GM12878 (cell line): ENCODE measurements at regions not wholly inside any gene's neighbourhood (a gene's known extent, or its start where the extent isn't known, plus 50 kb on each side); places are given as distances from the start of the nearest gene placed in this dataset.

Experiments used
- ATAC-seq: fragments of 200-7000 bp; cut with Tn5 transposase; 3 replicates; pipeline ENCODE4 v1.9.1; 2020; ENCODE audit warnings: mild to moderate bottlenecking, moderate library complexity
- BruUV-seq: library from RNA; stranded (reverse); fragments of 400-500 nt; replicated peaks from 2 replicates; lab custom pipeline; 2021; lab: Mats Ljungman, UMichigan
- CTCF ChIA-PET: fragments of 300-600 bp; sonication (Branson Sonifier 250); formaldehyde crosslinking; extraction: SDS; loops from one replicate; lab custom pipeline; 2021; ENCODE audit warnings: inconsistent platforms; lab: Yijun Ruan, JAX
- POLR2A ChIA-PET: fragments of 350-600 bp; formaldehyde crosslinking; extraction: SDS; loops from one replicate; lab custom pipeline; 2021; ENCODE audit warnings: inconsistent platforms; lab: Charles Lee
- RAD21 ChIA-PET: fragments of 300-600 bp; sonication (Branson Sonifier 250); formaldehyde crosslinking; loops from one replicate; lab custom pipeline; 2023; ENCODE audit warnings: antibody characterized with exemption; ENCODE audit not compliant: unreplicated experiment; lab: Charles Lee
- SMC1A ChIA-PET: fragments of 300-600 bp; sonication (Branson Sonifier 250); formaldehyde crosslinking; loops from one replicate; lab custom pipeline; 2023; ENCODE audit not compliant: unreplicated experiment, uncharacterized antibody; lab: Charles Lee
- DNase-seq: peaks from one replicate; pipeline ENCODE4 v3.0.0-alpha.2; 2011; ENCODE audit warnings: low read depth, low spot score
- FAIRE-seq: peaks from 3 replicates; lab custom pipeline; 2011; peaks lifted over from hg19 to GRCh38; lab: Jason Lieb, UNC
- H2AFZ ChIP-seq: 2 replicates; pipeline ENCODE4 v1.6.0; 2011; ENCODE audit warnings: low read depth, low read length, control low read depth; ENCODE audit not compliant: control insufficient read depth
- H3K27ac ChIP-seq: 2 replicates; pipeline ENCODE4 v1.5.1; 2011; ENCODE audit warnings: control low read depth; ENCODE audit not compliant: control insufficient read depth, insufficient read depth
- H3K27me3 ChIP-seq, 2 experiments: replicated peaks in 1 of 2; 2 replicates each; pipeline versions ENCODE4 v1.6.0 to v1.6.1; 2011; ENCODE audit warnings: low read length in 1 of 2; ENCODE audit not compliant: control insufficient read depth in 2 of 2, insufficient read depth in 2 of 2
- H3K36me3 ChIP-seq, 2 experiments: 2 replicates each; pipeline ENCODE4 v1.5.1; 2011; ENCODE audit warnings: low read length in 1 of 2; ENCODE audit not compliant: control insufficient read depth in 2 of 2, insufficient read depth in 2 of 2
- H3K4me1 ChIP-seq: 2 replicates; pipeline ENCODE4 v1.6.1; 2011; ENCODE audit warnings: mild to moderate bottlenecking, low read length, moderate library complexity, mixed read lengths; ENCODE audit not compliant: control insufficient read depth, insufficient read depth
- H3K4me2 ChIP-seq: 2 replicates; pipeline ENCODE4 v1.6.0; 2011; ENCODE audit warnings: control low read depth; ENCODE audit not compliant: control insufficient read depth, insufficient read depth
- H3K4me3 ChIP-seq: fragments of 200-600 bp; sonication (generic); 2 replicates; pipeline ENCODE4 v1.5.1; 2016
- H3K79me2 ChIP-seq: 2 replicates; pipeline ENCODE4 v1.6.0; 2011; ENCODE audit warnings: low read length; ENCODE audit not compliant: control insufficient read depth, insufficient read depth
- H3K9ac ChIP-seq: 2 replicates; pipeline ENCODE4 v1.8.0; 2011; ENCODE audit warnings: low read length, control low read depth, mixed read lengths; ENCODE audit not compliant: control insufficient read depth, insufficient read depth
- H3K9me3 ChIP-seq: replicated peaks from 3 replicates; pipeline ENCODE4 v1.5.1; 2011; ENCODE audit warnings: mild to moderate bottlenecking, low read length; ENCODE audit not compliant: control insufficient read depth, insufficient read depth
- H4K20me1 ChIP-seq: 2 replicates; pipeline ENCODE4 v1.6.0; 2011; ENCODE audit not compliant: control insufficient read depth, insufficient read depth
- ATF7 ChIP-seq: fragments of 450-650 bp; IDR thresholded peaks from 2 replicates; pipeline ENCODE4 v1.6.1; 2016; ENCODE audit warnings: low read depth, mild to moderate bottlenecking
- BCL11A ChIP-seq: IDR thresholded peaks from 2 replicates; pipeline ENCODE4 v1.6.1; 2011; ENCODE audit warnings: low read depth, low read length
- BHLHE40 ChIP-seq, 2 experiments: fragments of 450-650 bp in 1 of 2; IDR thresholded peaks; 2 replicates each; pipeline ENCODE4 v1.6.1; 2011 to 2017; ENCODE audit warnings: low read depth in 2 of 2, borderline replicate concordance in 1 of 2, improper control_type of control experiment in 1 of 2, low read length in 1 of 2, mild to moderate bottlenecking in 1 of 2
- BMI1 ChIP-seq: fragments of 450-650 bp; IDR thresholded peaks from 2 replicates; pipeline ENCODE4 v1.6.1; 2016; ENCODE audit warnings: mild to moderate bottlenecking, moderate library complexity, borderline replicate concordance
- CHD4 ChIP-seq: fragments of 200-600 bp; sonication (generic); IDR thresholded peaks from 2 replicates; pipeline ENCODE4 v1.6.1; 2016; ENCODE audit warnings: mild to moderate bottlenecking
- DPF2 ChIP-seq: fragments of 450-650 bp; IDR thresholded peaks from 2 replicates; pipeline ENCODE4 v1.6.1; 2017; ENCODE audit warnings: mild to moderate bottlenecking
- EP300 ChIP-seq, 2 experiments: fragments of 150-350 bp in 1 of 2; IDR thresholded peaks; 2 replicates each; pipeline ENCODE4 v1.6.1; 2011 to 2012; ENCODE audit warnings: low read depth in 2 of 2, low read length in 2 of 2, borderline replicate concordance in 1 of 2, improper control_type of control experiment in 1 of 2, inconsistent platforms in 1 of 2; ENCODE audit not compliant: control insufficient read depth in 1 of 2
- GATAD2B ChIP-seq: fragments of 450-650 bp; conservative IDR thresholded peaks from 2 replicates; pipeline ENCODE4 v1.6.1; 2017; ENCODE audit warnings: low read depth, mild to moderate bottlenecking, moderate library complexity
- IKZF1 ChIP-seq: fragments of 450-650 bp; conservative IDR thresholded peaks from 2 replicates; pipeline ENCODE4 v1.6.1; 2017; ENCODE audit warnings: antibody characterized with exemption, mild to moderate bottlenecking
- IKZF2 ChIP-seq, 2 experiments: fragments of 450-650 bp; IDR thresholded peaks; 2 replicates each; pipeline ENCODE4 v1.6.1; 2017; ENCODE audit warnings: mild to moderate bottlenecking in 2 of 2, moderate library complexity in 2 of 2
- JUNB ChIP-seq: IDR thresholded peaks from 2 replicates; pipeline ENCODE4 v1.6.1; 2016; ENCODE audit warnings: antibody characterized with exemption, mild to moderate bottlenecking
- MTA2 ChIP-seq: fragments of 450-650 bp; IDR thresholded peaks from 2 replicates; pipeline ENCODE4 v1.6.1; 2016; ENCODE audit warnings: low read depth, mild to moderate bottlenecking, moderate library complexity
- NBN ChIP-seq: fragments of 450-650 bp; IDR thresholded peaks from 2 replicates; pipeline ENCODE4 v1.6.1; 2016
- POLR2A ChIP-seq: IDR thresholded peaks from 2 replicates; pipeline ENCODE4 v1.6.1; 2011; ENCODE audit warnings: low read depth, mild to moderate bottlenecking, low read length
- RAD51 ChIP-seq: fragments of 450-650 bp; IDR thresholded peaks from 2 replicates; pipeline ENCODE4 v1.6.1; 2016; ENCODE audit warnings: moderate library complexity, mild to moderate bottlenecking, inconsistent platforms
- RUNX3 ChIP-seq: IDR thresholded peaks from 2 replicates; pipeline ENCODE4 v1.6.1; 2012; ENCODE audit warnings: low read length, inconsistent platforms
- SPI1 ChIP-seq: IDR thresholded peaks from 2 replicates; pipeline ENCODE4 v1.6.1; 2011; ENCODE audit warnings: low read depth, mild to moderate bottlenecking, low read length, moderate library complexity, borderline replicate concordance; ENCODE audit not compliant: insufficient read depth
- SRF ChIP-seq, 2 experiments: IDR thresholded peaks; 2 replicates each; pipeline ENCODE4 v1.6.1; 2011; ENCODE audit warnings: low read depth in 2 of 2, low read length in 2 of 2, mild to moderate bottlenecking in 1 of 2, moderate library complexity in 1 of 2
- ZNF217 ChIP-seq: fragments of 450-650 bp; IDR thresholded peaks from 2 replicates; pipeline ENCODE4 v1.6.1; 2017; ENCODE audit warnings: antibody characterized with exemption, mild to moderate bottlenecking
- WGBS: methylation state at CpG from one replicate; pipeline ENCODE4 v1.1.6; 2016; ENCODE audit warnings: low lambda C conversion rate; ENCODE audit not compliant: insufficient replicate concordance, insufficient coverage; ENCODE audit errors: missing lambda C conversion rate; 5-methylcytosine and 5-hydroxymethylcytosine counted together
- in situ Hi-C: fragments of 300-500 bp; cut with MboI; formaldehyde crosslinking; loops from 9 replicates; pipeline ENCODE4 v1.14.3; 2018; ENCODE audit warnings: mixed read lengths
- intact Hi-C: fragments of 100-400 bp; cut with micrococcal nuclease; formaldehyde crosslinking; loops from one replicate; pipeline ENCODE4 v1.14.2; 2022; ENCODE audit not compliant: unreplicated experiment
- TF ChIP-seq, protein P1 (sequence below): fragments of 450-650 bp; IDR thresholded peaks from 2 replicates; pipeline ENCODE4 v1.6.1; 2017; ENCODE audit warnings: low read depth, mild to moderate bottlenecking, moderate library complexity
- TF ChIP-seq, protein P2 (sequence below): IDR thresholded peaks from 2 replicates; pipeline ENCODE4 v1.6.1; 2011; ENCODE audit warnings: mild to moderate bottlenecking, low read depth, low read length, moderate library complexity; ENCODE audit not compliant: insufficient replicate concordance

DNA sequence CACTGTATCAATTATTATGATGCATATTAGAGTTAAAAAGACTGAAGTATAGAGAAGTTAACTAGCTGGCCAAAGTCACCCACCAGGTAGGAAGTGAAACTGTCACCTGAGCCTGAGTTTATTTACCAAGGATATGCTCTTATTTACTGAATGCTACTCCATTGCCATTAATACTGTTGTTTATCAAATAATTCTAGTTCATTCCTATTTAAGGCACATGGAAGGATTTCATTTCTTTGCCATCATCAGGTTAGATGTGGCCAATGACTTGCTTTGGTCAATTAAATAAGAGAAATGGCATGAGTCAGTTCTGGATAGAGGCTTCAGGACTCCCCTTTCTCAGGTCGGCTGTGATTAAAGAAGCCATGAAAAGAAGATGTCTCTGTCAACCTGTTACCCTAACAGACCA is 169.6 kb downstream of the KCNJ2 start:
- Histone ChIP-seq H4K20me1 (no peaks in the 10 kb centered on the region), H3K79me2 (no peaks in the 10 kb centered on the region), H3K27me3 (no peaks in the 10 kb centered on the region), H3K4me3 (no peak overlapping the region), H3K4me1 (no peaks in the 10 kb centered on the region), H3K27ac (no peak overlapping the region), H3K9me3 (no peaks in the 10 kb centered on the region), H3K36me3 (no peaks in the 10 kb centered on the region), H3K9ac (no peak overlapping the region), H2AFZ (no peak overlapping the region), H3K4me2 (no peak overlapping the region)
- 0% methylated on average over 1 of the region's 1 CpG for WGBS
- CTCF ChIA-PET: interaction anchor here (1.6 to 2.0 kb wide), 2 partner anchors 9 to 130 kb away, joined by 6 to 8 read pairs; no protein-coding TSS in a partner anchor
- POLR2A ChIA-PET: interaction anchor here (1.4 to 1.8 kb wide), 2 partner anchors 15 to 40 kb away, joined by 4 read pairs; no protein-coding TSS in a partner anchor
- FAIRE-seq (no peak), DNase-seq (no peak), ATAC-seq (peak; percentile 86)
- in situ Hi-C loops: no loop called here
- intact Hi-C loops: no loop called here
- BruUV-seq: no TSS peak
- RAD21 ChIA-PET: interaction anchor here (1.4 to 2.5 kb wide), 6 partner anchors 14 to 170 kb away, joined by 4 to 9 read pairs (median 6); no protein-coding TSS in a partner anchor
- SMC1A ChIA-PET: interaction anchor here (1.0 to 4.0 kb wide), 16 partner anchors 8 to 213 kb away, joined by 3 to 33 read pairs (median 5); no protein-coding TSS in a partner anchor
- peak; percentile 91 for TF ChIP-seq DPF2
- no peak for TF ChIP-seq CHD4
- TF ChIP-seq GATAD2B: 0 out of 2 replicates have a peak, but pooled peaks have one; percentile 25
- TF ChIP-seq ATF7: peak; percentile 37; the same call in 1 of the 2 replicates
- no peak for TF ChIP-seq POLR2A
- 0 out of 2 replicates have a peak, but pooled peaks have one; percentile 3 for TF ChIP-seq RUNX3
- TF ChIP-seq, protein P1, sequence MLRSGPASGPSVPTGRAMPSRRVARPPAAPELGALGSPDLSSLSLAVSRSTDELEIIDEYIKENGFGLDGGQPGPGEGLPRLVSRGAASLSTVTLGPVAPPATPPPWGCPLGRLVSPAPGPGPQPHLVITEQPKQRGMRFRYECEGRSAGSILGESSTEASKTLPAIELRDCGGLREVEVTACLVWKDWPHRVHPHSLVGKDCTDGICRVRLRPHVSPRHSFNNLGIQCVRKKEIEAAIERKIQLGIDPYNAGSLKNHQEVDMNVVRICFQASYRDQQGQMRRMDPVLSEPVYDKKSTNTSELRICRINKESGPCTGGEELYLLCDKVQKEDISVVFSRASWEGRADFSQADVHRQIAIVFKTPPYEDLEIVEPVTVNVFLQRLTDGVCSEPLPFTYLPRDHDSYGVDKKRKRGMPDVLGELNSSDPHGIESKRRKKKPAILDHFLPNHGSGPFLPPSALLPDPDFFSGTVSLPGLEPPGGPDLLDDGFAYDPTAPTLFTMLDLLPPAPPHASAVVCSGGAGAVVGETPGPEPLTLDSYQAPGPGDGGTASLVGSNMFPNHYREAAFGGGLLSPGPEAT: peak; percentile 39; the same call in 1 of the 2 replicates
- 0 out of 2 replicates have a peak, but pooled peaks have one; percentile 31 for TF ChIP-seq RAD51
- no peak for TF ChIP-seq SRF (IDR thresholded peaks at IDR 0.05; ENCODE audit: low read depth in 2 of 2, low read length in 2 of 2)
- peak; percentile 51; the same call in 1 of the 2 replicates for TF ChIP-seq IKZF1
- peak; percentile 48; the same call in 1 of the 2 replicates for TF ChIP-seq BMI1
- TF ChIP-seq, protein P2, sequence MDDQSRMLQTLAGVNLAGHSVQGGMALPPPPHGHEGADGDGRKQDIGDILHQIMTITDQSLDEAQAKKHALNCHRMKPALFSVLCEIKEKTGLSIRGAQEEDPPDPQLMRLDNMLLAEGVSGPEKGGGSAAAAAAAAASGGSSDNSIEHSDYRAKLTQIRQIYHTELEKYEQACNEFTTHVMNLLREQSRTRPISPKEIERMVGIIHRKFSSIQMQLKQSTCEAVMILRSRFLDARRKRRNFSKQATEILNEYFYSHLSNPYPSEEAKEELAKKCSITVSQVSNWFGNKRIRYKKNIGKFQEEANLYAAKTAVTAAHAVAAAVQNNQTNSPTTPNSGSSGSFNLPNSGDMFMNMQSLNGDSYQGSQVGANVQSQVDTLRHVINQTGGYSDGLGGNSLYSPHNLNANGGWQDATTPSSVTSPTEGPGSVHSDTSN: no peak
- peak in 1 of 2 experiments; percentile 39; a peak in 1 of 4 replicates for TF ChIP-seq EP300 (IDR thresholded peaks at IDR 0.05; ENCODE audit: borderline replicate concordance in 1 of 2, control insufficient read depth in 1 of 2, low read depth in 2 of 2, low read length in 2 of 2)
- 0 out of 2 replicates have a peak, but pooled peaks have one; percentile 22 for TF ChIP-seq NBN
- peak in 1 of 2 experiments; percentile 43; a peak in 2 of 4 replicates for TF ChIP-seq IKZF2 (IDR thresholded peaks at IDR 0.05)
- TF ChIP-seq JUNB: peak; percentile 48; the same call in 1 of the 2 replicates
- peak in 1 of 2 experiments; percentile 54; a peak in 1 of 4 replicates for TF ChIP-seq BHLHE40 (IDR thresholded peaks at IDR 0.05; ENCODE audit: borderline replicate concordance in 1 of 2, low read depth in 2 of 2, low read length in 1 of 2)
- TF ChIP-seq ZNF217: peak; percentile 55; the same call in 1 of the 2 replicates
- TF ChIP-seq MTA2: peak; percentile 91
- 0 out of 2 replicates have a peak, but pooled peaks have one; percentile 27 for TF ChIP-seq BCL11A
- TF ChIP-seq SPI1: peak; percentile 83
